HG02970 (cell line): ENCODE measurements at regions not wholly inside any gene's neighbourhood (a gene's known extent, or its start where the extent isn't known, plus 50 kb on each side); places are given as distances from the start of the nearest gene placed in this dataset.
"Not testable (repeated sequence)": the region's sequence is repeated elsewhere in the genome, so short reads cannot be mapped to it uniquely, and the experiment has no call there.

Experiments used
- ATAC-seq: cut with Tn5 transposase; IDR thresholded peaks from one replicate; pipeline ENCODE4 v1.9.1; 2021; ENCODE audit warnings: mild to moderate bottlenecking, moderate library complexity, moderate number of reproducible peaks; ENCODE audit not compliant: unreplicated experiment, low FRiP score

GRCh38 chr13:79191501-79191900 lies 214.6 kb downstream of the RBM26 start:
- ATAC-seq: no peak

GRCh38 chr13:79190932-79191331 lies 215.1 kb downstream of the RBM26 start:
- ATAC-seq: no peak

- ATAC-seq: no peak
Measured at GRCh38 chr13:79187917-79188690, 218.0 kb downstream of the RBM26 start.

- ATAC-seq: no peak
Measured at GRCh38 chr13:79185580-79185979, 220.5 kb downstream of the RBM26 start.

- no peak for ATAC-seq
Measured at GRCh38 chr13:79183231-79183630, 222.8 kb downstream of the RBM26 start.

GRCh38 chr13:79173691-79174090 lies 232.4 kb downstream of the RBM26 start:
- ATAC-seq: not testable (repeated sequence)

- ATAC-seq: not testable (repeated sequence)
Measured at GRCh38 chr13:79172924-79173323, 233.1 kb downstream of the RBM26 start.

GRCh38 chr13:79171141-79172061 lies 234.7 kb downstream of the RBM26 start:
- no peak for ATAC-seq

- no peak for ATAC-seq
Measured at GRCh38 chr13:79160818-79161217, 245.2 kb downstream of the RBM26 start.

- ATAC-seq: no peak
Measured at GRCh38 chr13:79155883-79156282, 250.2 kb downstream of the RBM26 start.

GRCh38 chr13:79149210-79149609 lies 256.8 kb downstream of the RBM26 start:
- ATAC-seq: no peak

- no peak for ATAC-seq
Measured at GRCh38 chr13:79141082-79141481, 265.0 kb downstream of the RBM26 start.

GRCh38 chr13:79128158-79128557 lies 277.9 kb downstream of the RBM26 start:
- no peak for ATAC-seq

GRCh38 chr13:79126706-79127105 lies 279.3 kb downstream of the RBM26 start:
- ATAC-seq: no peak

- ATAC-seq: no peak
Measured at GRCh38 chr13:79124183-79124582, 281.9 kb downstream of the RBM26 start.

- ATAC-seq: no peak
Measured at GRCh38 chr13:79121286-79121685, 284.8 kb downstream of the RBM26 start.

- ATAC-seq: no peak
Measured at GRCh38 chr13:79119578-79120107, 286.4 kb downstream of the RBM26 start.

- no peak for ATAC-seq
Measured at GRCh38 chr13:79112016-79112415, 294.0 kb downstream of the RBM26 start.

- ATAC-seq: no peak
Measured at GRCh38 chr13:79108914-79109643, 297.0 kb downstream of the RBM26 start.

GRCh38 chr13:79098596-79098995 lies 307.5 kb downstream of the RBM26 start:
- ATAC-seq: no peak

GRCh38 chr13:79097201-79097600 lies 308.9 kb downstream of the RBM26 start:
- no peak for ATAC-seq
